NCI-H1694 (cell line): ENCODE measurements at regions not wholly inside any gene's neighbourhood (a gene's known extent, or its start where the extent isn't known, plus 50 kb on each side); places are given as distances from the start of the nearest gene placed in this dataset.

Experiments used
- DNase-seq: peaks from one replicate; lab custom pipeline; 2025; lab: John Stamatoyannopoulos, UW

DNA sequence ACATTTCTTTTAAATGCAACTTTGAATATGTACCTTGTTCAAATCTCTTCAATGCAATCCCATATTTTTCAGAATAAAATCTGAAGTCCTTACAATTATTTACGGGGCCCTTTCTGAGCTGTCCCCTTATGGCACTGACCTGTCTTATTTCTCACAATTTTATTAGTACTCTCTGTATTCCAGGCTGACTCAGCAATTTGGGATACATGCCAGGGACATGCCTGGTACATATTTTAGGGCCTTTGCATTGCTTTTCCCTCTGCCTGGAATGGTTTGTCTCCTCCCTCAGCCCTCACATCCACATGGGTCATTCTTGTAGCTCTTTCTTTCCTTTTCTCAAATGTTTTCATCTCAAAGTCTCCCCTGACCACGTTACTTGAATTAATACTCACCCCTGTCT is 172.2 kb upstream of the TECRL start:
- no peak for DNase-seq

DNA sequence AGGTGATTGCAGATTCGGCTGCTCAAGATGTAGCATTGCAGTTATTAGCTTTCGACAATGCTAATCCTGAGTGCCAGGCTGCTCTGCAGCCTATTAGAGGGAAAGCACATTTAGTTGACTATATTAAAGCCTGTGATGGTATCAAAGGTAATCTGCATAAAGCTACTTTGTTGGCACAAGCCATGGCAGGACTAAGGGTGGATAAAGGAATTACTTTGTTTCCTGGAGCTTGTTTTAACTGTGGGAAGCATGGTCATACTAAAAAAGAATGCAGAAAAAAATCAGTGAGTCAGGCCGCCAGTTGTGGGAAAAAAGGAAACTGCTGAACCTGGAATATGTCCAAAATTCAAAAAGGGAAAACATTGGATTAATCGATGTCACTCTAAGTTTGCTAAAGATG is 154.9 kb upstream of the TECRL start:
- DNase-seq = no peak

GRCh38 chr4:64559571-64559970 is 150.3 kb upstream of the TECRL start:
- no peak for DNase-seq

DNA sequence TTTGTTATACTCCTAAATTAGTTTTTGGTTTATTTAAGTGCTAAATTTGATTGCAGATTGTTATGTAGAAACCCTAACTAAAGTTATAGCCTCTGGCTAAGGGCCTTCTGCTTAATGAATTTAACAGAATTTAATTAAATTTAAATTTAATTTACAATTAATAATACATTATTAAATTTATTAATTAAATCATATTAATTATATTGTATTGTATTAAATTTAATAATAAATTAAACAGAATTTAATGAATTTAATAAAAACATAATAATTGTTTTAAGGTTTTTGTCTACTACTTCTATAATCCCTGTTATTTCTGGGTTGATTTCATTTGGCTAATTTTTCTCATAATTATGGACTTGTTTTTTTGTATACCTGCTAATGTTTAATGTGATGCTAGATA is 141.9 kb upstream of the TECRL start:
- DNase-seq = no peak

DNA sequence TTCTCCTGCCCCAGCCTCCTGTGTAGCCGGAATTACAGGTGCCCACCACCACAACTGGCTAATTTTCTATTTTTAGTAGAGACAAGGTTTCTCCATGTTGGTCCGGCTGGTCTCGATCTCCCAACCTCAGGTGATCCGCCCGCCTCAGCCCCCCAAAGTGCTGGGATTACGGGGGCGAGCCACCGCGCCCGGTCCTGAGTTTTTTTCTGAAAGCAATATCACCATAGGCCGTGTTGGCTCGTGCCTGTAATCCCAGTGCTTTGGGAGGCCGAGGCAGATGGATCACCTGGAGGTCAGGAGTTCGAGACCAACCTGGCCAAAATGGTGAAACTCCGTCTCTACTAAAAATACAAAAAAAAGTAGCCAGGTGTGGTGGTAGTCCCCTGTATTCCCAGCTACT is 136.3 kb upstream of the TECRL start:
- DNase-seq = no peak

DNA sequence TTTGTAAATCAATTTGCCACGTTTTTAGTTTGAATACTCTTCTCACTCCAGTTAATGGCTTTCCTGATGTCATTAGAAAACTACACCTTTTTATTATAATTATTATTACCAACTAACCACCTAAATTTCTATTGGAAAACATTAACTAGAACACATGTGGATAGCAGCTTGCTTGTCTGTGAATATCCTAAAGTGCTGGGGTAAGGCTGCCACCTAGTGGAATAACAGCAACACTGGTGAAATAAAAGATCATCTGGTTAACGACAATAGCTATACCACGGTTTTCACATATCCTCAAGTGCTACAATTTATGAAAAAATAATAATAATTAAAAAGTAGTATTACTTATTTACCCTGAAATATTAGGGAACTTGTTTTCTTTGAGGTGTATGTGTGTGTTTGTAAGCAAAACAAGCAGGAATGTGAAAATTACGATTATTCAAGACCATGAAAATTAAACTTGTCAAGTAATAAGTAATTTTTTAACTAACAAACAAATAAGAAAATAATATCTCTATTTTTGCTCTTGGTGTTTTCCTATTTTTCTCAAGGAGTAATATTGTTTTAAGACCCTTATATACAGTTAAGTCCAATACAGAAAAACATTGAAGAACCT is 130.1 kb upstream of the TECRL start:
- peak; percentile 57 for DNase-seq

DNA sequence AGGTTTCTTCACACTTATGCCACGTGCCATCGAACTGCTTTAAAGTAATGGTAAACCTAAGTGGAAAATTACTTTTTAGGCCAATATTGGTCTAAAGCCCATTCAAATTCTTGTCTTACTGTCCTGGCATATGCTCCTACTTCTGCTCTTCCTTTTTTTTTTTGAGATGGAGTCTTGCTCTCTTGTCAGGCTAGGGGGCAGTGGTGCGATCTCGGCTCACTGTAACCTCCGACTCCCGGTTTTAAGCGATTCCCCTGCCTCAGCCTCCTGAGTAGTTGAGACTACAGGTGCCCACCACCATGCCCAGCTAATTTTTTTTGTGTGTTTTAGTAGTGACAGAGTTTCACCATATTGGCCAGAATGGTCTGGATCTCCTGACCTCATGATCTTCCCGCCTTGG is 129.0 kb upstream of the TECRL start:
- DNase-seq = no peak

- DNase-seq = no peak
Observed at GRCh38 chr4:64533637-64534036, 124.4 kb upstream of the TECRL start.

DNA sequence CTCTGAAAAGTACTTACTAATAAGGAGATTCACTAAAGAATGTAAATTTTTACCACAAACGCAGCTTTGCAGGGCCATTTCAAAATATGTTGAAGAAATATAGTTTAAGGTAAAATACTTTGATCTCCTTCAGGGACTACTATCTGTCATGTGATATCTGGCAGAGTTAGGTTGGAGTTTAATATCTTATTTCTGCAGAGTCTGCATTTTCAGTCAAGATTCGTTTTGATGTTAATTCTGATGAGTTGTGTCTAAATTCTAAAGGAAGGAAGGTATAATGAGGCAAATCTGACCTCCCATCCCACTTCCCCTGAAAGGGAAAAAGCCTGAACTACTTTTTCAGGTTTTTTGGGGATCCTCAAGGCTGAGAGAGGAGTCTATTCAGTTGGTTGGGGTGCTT is 123.9 kb upstream of the TECRL start:
- no peak for DNase-seq

DNA sequence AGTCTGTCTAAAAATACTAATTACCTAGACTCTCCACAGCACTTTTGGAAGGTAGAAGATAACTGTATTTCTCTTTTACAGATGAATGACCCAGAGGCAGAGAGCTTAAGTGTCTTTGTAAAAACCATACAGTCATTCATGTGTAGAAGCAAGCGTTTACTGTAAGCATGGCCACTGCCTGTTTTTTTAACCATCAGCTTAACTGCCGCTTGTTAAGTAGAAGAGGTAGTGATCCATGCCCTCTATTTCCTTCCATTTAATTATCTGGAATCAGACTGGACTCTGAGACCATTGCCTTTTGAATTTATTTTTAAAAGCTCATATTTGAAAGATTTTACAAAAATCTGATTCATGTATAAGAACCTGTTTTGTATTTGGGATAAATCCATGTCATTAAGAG is 111.2 kb upstream of the TECRL start:
- DNase-seq = no peak

DNA sequence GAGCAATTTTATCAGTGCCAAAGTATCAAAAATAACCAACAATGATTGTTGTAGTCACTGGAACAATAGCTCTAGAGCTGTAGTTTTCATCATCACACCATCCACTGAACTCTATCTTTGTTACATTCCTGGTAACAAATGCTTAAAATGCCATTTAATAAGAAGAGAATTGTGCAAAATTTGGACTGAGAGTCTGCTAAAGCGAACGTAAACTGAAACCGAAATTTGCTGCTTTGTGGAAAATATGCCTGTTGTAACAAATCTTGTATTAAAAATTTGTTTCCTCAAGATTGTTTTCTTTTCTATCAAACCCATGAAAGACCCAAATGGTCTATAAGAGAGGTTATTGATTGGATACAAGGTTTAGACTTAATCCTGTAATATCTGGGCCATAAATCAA is 109.3 kb upstream of the TECRL start:
- DNase-seq = no peak

DNA sequence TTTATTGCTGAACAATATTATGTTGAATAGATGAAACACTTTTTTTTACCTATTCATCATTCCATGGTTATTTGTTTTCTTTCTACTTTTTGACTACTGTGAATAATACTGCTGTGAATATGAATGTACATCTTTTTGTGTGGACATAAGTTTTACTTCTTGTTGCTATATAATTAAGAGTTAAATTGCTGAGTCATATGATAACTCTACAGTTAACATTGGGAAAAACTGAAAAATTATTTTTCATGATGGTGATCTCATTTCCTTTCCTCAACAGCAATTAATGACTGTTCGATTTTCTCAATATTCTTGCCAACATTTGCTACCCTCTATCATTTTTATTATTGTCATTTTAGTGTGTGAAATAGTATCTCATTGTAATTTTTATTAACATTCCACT is 106.9 kb upstream of the TECRL start:
- no peak for DNase-seq

- no peak for DNase-seq
Observed at GRCh38 chr4:64508089-64508488, 98.8 kb upstream of the TECRL start.

DNA sequence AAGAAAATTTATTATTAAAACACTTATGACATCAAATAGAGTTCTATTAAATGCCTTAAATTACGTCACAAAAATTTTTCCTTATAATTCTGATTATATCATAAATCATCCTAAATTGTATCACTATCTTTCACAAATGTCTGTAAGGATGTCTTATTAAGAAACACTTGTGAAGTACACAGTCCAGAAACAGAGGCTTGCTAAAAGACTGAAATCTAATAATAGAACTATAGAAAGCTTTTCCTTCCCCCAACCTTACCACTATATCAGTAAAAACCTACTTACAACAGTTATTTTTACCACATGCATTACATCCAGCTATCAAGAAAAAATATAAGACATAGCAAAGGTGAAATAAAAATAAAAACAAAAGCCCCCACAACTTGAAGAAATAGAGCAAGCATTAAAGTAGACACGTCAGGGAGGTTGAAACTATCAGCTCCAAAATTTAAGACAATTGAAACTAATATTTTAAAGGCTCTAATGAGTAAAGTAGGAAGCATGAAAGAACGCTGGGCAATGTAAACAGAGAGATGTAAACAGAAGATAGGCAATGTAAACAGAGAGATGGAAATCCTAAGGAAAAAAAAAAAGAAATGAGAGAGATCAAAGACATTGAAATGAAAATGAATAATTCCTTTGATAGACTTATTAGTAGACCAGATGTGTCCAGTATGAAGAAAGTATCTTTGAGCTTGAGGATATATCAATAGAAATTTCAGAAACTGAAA is 94.9 kb upstream of the TECRL start:
- no peak for DNase-seq

DNA sequence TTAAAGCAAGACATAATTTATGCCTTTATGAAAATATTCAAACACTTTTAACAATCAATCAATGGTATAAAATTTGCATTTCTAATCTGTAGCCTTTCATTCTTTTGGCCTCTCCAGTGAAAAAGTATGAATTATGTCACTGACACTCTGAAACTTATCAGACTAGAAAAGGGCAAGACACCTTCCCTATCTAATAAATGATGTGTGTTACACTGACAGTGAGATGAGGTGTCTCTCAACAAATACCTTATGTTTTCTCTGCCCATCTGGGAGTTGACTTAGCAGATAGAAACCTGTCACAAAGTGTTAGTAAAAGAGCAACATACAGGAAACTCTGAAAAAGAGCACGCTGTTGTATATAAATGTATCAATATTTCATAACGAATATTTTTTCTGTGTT is 94.2 kb upstream of the TECRL start:
- DNase-seq = no peak

GRCh38 chr4:64497491-64497890 is 88.2 kb upstream of the TECRL start:
- DNase-seq = no peak

DNA sequence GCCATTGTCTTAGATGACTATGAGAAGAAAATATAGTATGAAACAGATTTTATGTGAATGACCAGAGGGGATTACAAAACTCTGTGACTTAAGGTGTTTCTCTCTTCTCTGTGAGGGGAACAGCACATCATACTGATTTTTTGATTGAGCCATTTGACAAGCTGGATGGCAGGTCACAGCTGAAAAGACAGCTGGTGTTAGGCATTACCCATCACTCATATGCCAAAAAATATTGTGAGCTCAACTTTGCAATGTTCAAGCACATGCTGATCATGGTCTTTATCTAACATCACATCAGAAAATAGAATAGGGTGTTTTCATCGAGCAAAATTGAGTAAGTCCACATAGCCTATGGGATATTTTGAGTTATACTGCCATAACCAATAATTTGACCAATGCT is 86.7 kb upstream of the TECRL start:
- DNase-seq = peak; percentile 54

DNA sequence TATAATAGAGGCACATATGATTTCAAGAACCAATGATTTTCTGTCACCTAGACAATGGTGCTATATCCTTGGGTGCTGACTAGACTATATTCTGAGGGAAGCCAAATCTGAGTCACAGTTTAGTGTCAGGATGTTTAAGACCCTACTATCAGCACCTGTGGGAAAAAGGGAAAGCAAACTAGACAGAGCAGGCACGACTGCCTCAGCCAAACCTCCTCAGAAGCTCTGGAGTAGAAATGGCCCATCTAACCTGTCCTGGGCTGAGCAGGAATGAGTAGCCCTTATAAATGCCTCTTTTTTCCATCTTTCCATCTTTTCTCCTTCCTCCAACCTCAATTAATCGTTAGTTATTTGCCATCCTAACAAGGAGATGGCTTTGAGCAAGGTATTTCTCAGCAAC is 80.4 kb upstream of the TECRL start:
- DNase-seq = no peak

- no peak for DNase-seq
Observed at GRCh38 chr4:64479338-64479737, 70.1 kb upstream of the TECRL start.

- no peak for DNase-seq
Observed at GRCh38 chr4:64477127-64477526, 67.9 kb upstream of the TECRL start.

GRCh38 chr4:64465263-64465662 is 56.0 kb upstream of the TECRL start:
- no peak for DNase-seq

DNA sequence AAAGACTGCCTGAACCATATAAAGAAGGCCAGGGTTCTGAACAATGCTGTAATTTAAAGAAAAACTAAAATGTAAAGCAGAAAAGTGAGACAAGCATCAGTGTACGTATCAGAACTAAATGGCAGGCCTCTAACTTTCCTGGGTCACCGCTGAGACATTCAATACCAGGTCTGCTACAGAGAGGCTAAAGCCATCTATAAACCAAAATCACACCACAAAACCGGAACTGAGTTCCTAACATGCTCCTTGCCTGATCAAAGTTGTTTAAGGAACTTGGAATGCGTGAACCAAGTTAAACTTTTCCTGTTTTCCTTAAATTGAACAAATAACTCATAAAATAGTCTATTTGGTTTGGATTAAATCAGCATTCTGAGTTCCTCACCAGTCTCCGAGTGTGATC is 55.3 kb upstream of the TECRL start:
- no peak for DNase-seq
